BJ (cell line): ENCODE measurements at regions not wholly inside any gene's neighbourhood (a gene's known extent, or its start where the extent isn't known, plus 50 kb on each side); places are given as distances from the start of the nearest gene placed in this dataset.
"Not testable (repeated sequence)": the region's sequence is repeated elsewhere in the genome, so short reads cannot be mapped to it uniquely, and the experiment has no call there.

ENCODE experiments used
- CTCF ChIA-PET: fragments of 350-600 bp; formaldehyde crosslinking; extraction: SDS; loops from one replicate; lab custom pipeline; 2021; ENCODE audit warnings: antibody characterized with exemption, inconsistent platforms; lab: Yijun Ruan, JAX
- POLR2A ChIA-PET: fragments of 300-600 bp; sonication (Branson Sonifier 250); formaldehyde crosslinking; extraction: SDS; loops from one replicate; lab custom pipeline; 2021; ENCODE audit warnings: antibody characterized with exemption; lab: Charles Lee
- DNase-seq: peaks from one replicate; pipeline ENCODE4 v3.0.0-alpha.2; 2011; ENCODE audit warnings: low read depth
- H3K27me3 ChIP-seq: 2 replicates; pipeline ENCODE4 v1.6.0; 2011; ENCODE audit warnings: low read length; ENCODE audit not compliant: control insufficient read depth, insufficient read depth
- H3K36me3 ChIP-seq: 2 replicates; pipeline ENCODE4 v1.5.1; 2011; ENCODE audit warnings: low read length; ENCODE audit not compliant: control insufficient read depth, insufficient read depth
- H3K4me3 ChIP-seq: 2 replicates; pipeline ENCODE4 v1.5.1; 2011; ENCODE audit warnings: low read depth, mild to moderate bottlenecking, control low read depth, low read length
- CTCF ChIP-seq: IDR thresholded peaks from 2 replicates; pipeline ENCODE4 v1.5.1; 2011; ENCODE audit warnings: low read depth, mild to moderate bottlenecking, control low read depth, inconsistent platforms, low read length, moderate library complexity; ENCODE audit not compliant: insufficient read depth

- H3K36me3 ChIP-seq = no peaks in the 10 kb centered on the region
- no peak overlapping the region for H3K4me3 ChIP-seq
- no peak for TF ChIP-seq CTCF
- DNase-seq = no peak
- no peaks in the 10 kb centered on the region for H3K27me3 ChIP-seq
- ChIA-PET CTCF (no interaction called here), POLR2A (no interaction called here)
These were observed 1090.8 kb downstream of the TYW1 start for GRCh38 chr7:68087401-68087800.

- ChIA-PET POLR2A (no interaction called here), CTCF (interaction anchor here (0.6 to 1.2 kb wide), 2 partner anchors 19 to 30 kb away, joined by 3 read pairs; no protein-coding TSS in a partner anchor)
- no peak for DNase-seq
- Histone ChIP-seq H3K27me3 (no peaks in the 10 kb centered on the region), H3K4me3 (no peak overlapping the region), H3K36me3 (no peaks in the 10 kb centered on the region)
- no peak for TF ChIP-seq CTCF
These were observed 1092.2 kb downstream of the TYW1 start for GRCh38 chr7:68088879-68089278.

GRCh38 chr7:68090256-68090655 is 1093.6 kb downstream of the TYW1 start:
- H3K36me3 ChIP-seq, H3K27me3 ChIP-seq, POLR2A ChIA-PET, DNase-seq, CTCF ChIA-PET, H3K4me3 ChIP-seq: not testable (repeated sequence)

- CTCF ChIA-PET = no interaction called here
- no peak for DNase-seq
- TF ChIP-seq CTCF = no peak
- Histone ChIP-seq H3K27me3 (no peaks in the 10 kb centered on the region), H3K4me3 (no peak overlapping the region), H3K36me3 (no peaks in the 10 kb centered on the region)
- POLR2A ChIA-PET = no interaction called here
These were observed 1106.7 kb downstream of the TYW1 start for GRCh38 chr7:68103319-68103718.

- TF ChIP-seq CTCF = no peak
- Histone ChIP-seq H3K27me3 (no peaks in the 10 kb centered on the region), H3K4me3 (no peak overlapping the region), H3K36me3 (no peaks in the 10 kb centered on the region)
- POLR2A ChIA-PET = no interaction called here
- CTCF ChIA-PET = interaction anchor here (1.0 kb wide), 1 partner anchor 18 kb away, joined by 3 read pairs; no protein-coding TSS in a partner anchor
- DNase-seq = no peak
These were observed 1110.6 kb downstream of the TYW1 start for GRCh38 chr7:68107261-68107660.

- DNase-seq = no peak
- Histone ChIP-seq H3K36me3 (no peaks in the 10 kb centered on the region), H3K4me3 (no peak overlapping the region), H3K27me3 (no peaks in the 10 kb centered on the region)
- POLR2A ChIA-PET = no interaction called here
- CTCF ChIA-PET = interaction anchor here (1.0 kb wide), 1 partner anchor 19 kb away, joined by 3 read pairs; no protein-coding TSS in a partner anchor
- TF ChIP-seq CTCF = no peak
These were observed 1111.3 kb downstream of the TYW1 start for GRCh38 chr7:68107968-68108367.
